8988T (cell line): ENCODE measurements at regions not wholly inside any gene's neighbourhood (a gene's known extent, or its start where the extent isn't known, plus 50 kb on each side); places are given as distances from the start of the nearest gene placed in this dataset.

Experiments used
- DNase-seq: peaks from one replicate; pipeline ENCODE4 v3.0.0; 2011

DNA sequence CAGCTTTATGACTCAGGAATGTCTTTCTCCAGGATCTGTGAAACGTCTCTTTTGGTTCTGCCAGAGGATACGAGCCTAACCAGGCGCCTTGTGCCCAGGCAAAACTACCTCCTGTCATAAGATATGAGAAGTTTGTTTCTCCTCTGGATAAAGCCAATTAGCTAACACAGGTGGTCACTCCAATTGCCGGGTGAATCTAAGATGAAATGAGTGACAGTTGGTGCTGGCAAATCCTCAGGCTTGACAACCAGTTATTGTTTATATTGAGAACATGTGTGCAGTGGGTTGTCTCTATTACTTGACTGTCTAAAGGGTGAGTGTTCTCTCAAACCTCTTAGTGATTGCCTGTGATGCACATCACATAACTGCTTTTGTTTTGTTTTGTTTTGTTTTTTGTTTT lies 449.1 kb downstream of the XPNPEP1 start:
- no peak for DNase-seq

DNA sequence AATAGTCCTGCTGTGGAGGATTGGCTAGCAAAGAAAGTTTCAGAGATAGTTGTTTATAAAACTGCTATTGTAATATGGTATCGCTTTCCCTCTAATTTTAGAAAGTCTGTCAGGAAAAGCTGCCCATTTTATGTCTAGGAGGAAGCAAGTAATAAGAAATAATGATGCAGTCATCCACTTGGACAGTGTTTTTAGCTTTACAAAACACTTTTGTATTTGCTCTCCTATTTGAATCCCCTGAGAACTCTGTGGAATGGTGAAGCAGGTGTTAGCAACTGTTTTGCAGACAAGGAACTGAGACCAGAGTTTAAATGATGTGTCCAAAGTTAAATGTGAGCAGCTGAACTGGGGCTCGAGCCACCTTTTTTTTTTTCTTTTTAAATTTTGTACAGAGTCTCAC lies 455.8 kb downstream of the XPNPEP1 start:
- DNase-seq, result no peak

DNA sequence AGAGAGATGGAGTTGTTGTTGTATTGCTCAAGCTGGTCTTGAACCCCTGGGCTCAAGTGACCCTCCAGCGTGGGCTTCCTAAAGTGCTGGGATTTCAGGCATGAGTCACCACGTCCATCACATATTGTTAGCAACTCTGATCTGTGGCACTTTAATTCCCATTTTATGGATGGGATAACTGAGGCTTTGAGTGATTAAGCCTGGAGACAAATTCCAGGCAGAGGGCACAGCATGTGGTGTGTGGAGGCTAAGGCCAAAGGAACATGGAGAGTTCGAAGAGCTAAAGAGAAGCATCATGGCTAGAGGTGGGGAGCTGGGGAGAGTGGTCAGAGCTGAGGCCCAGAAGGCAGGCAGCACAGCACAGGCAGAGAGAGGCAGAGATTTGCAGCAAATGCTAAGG lies 458.4 kb downstream of the XPNPEP1 start:
- DNase-seq, result no peak

DNA sequence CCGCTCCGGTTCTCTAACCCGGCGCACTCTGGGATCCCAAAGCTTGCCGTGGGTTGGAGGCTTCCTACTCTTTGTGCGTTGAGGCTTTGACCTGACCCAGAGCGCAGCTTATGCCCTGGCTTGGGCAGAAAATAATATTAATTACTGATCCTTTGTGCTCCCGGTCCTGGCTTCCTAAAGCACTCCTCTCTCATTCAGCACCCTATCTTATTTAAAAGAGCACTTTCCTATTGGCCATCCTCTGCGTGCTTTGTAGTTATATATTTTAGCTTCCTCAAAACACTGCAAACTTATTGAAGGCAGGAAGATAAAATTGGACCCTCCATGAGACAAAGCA lies 466.0 kb downstream of the XPNPEP1 start:
- DNase-seq, result no peak

DNA sequence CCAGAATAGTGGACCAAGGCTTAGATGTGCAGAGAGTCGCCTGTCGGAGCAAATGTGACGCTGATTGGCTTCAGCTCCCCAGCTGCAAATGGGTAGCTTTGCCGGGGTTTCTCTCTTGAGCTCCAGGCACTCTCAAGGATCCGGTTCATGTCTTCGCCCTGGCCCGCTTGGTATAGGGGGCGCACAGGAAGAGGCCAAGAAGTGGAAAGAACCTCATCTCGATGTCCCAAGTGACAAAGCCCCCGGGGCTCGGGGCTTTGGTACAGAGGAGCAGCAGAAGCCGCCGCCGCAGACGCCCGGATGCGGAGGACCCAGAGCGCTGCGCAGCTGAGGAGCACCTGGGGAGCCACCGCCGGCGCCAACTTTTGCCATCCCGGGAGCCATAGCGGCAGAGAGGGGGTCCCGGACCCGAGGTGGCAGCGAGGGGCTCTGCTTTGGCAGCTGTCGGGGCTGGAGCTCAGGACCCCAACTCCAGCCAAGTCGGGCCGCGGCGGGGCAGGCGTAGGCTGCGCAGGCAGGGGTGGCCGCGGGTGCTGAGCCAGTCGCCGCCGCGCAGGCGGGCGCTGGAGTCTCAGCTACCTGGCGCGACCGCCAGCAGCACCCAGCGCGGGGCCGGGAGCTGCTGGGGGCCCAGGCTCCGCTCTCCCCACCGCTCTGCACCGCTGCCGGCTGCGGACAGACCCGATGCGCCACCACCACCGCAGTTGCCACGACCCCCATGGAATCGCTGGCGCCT lies 466.6 kb downstream of the XPNPEP1 start:
- peak; percentile 8 for DNase-seq

DNA sequence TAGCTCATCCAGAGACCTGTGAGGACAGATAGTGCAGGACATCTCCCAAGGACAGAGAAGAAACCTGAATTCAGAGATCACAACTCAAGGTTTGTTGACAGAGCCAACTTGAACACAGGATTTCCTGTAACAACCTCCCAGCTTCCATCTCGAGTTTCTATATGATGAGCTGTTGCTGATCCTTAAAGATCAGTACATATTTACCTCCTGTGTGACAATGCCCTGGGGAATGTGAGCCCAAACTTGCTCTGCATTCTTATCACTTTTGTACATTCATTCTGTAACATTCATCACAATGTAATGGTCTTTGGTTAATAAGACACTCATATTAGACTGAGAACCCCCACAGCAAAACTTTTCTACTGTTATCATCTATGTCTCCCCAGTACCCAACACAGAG lies 468.6 kb downstream of the XPNPEP1 start:
- peak; percentile 16 for DNase-seq

DNA sequence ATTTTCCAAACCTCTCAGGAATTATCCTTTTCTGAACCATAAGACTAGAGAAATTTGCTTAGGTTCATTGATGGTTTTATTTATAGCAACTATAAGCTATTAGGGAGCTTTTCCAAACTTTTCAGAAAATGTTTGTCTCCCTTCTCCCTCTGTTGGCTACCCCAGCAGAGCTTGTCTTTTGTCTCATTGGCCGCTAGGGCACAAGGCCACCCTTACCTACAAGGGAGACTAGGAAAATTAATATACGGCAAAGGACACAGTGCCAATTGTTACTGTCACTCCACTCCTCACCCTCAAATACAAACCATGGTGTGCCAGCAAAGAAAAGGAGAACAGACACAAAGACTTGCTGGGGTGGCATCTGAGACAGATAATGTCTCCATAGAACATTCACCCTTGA lies 471.4 kb downstream of the XPNPEP1 start:
- DNase-seq, result no peak

DNA sequence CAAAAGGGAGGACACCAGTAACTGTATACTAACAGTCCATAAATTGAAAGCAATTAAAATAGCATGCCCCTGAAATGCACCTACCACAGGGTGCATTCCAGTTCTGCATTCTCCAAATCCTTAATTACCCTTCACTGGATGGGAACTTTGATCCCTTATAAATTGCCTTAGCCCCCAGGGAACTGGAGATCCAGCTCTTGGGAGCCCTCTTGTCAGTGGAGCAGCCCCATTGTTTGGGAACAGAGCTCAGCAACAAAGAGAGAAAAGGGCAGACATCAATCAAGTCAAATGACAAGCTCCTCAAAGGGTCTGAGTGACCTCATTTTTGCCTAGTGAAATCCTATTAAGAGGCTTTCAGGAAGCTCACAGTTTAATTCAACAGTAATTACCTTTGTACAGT lies 472.6 kb downstream of the XPNPEP1 start:
- no peak for DNase-seq

DNA sequence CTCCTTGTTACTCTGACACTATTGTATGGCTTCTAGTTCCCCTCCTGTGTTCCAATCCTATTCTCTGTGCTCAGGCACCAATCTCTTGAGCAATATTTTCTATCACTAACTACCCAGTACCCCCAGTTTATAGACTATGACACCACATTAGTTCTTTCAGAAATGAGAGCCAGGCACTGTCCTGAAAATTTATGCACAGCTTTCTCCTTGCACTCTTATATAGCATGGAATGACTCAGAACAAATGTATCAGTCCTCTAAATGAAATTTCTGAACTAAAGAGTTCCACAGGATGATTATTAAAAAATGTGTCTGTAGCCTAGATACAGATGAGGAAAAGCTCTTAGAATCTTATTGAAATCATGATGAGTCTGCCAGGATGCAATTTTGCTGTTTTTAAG lies 489.9 kb downstream of the XPNPEP1 start:
- no peak for DNase-seq

DNA sequence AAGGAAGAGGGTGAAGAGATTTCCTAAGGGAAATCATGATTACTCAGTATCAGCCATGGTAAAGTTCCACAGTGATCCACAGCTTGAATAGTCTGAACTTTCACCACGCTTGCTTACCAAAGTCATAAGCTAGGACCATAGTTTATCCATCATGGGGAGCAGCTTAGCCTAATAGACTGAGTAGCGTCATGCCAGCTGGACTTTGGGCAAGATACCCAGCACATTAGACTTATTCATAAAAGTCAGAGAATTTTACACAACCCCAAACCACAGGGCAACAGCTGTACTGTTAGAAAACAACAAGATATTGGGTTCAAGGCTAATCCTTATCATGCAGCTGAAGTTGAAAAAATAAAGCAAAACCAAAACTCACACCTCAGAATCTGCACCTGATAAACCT lies 491.0 kb downstream of the XPNPEP1 start:
- DNase-seq, result no peak

DNA sequence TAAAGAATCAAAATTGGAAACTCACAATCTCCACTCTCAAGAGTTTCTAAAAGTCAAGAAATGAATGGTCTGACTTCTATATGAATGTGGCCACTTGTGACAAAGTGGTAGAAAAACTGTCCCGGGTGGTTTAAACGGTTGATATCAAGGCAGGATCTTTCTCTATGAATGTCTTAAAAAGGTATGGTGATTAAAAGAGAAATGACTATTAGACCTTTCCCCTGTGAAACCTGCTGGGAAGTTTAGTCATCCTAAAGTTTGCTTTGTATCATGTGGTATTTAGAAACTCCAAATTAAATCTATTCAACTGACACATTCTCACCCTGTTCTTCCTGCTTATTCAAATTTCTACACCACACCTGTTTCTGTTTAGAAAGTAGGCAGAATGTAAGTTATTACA lies 492.5 kb downstream of the XPNPEP1 start:
- DNase-seq, result no peak

DNA sequence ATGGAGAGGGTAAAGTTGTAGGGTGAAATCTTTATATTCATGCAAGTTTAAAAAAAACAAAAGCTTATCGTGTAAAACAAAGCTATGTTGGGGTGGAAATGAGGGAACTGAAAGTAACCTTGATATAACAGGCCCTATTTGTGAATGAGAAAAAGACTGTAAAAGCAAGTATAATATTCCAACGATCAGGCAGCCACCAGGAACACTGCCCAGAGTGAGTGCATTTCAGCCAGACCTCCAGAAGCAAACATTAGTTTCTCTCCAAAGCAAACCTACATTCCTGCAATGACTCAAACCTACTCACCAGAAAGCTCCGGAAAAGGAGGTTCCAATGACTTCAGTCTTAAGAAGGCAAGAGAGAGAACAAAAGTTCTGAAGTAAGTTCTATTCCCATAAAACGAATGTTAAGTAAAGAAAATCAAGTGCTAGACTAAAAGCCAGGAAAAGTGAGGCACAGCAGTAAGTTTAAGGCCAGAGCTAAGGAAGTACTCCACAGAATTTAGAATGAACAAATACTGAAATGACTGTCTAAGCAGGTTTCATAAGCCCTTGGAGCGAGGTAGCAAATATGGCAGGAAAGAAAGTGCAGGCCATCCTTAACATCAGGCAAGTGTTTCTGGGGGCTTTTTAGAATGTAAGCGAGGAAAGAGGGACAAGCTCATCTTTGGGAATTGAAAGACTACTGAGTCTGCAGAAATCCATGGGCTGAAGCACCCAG lies 493.1 kb downstream of the XPNPEP1 start:
- DNase-seq, result no peak

DNA sequence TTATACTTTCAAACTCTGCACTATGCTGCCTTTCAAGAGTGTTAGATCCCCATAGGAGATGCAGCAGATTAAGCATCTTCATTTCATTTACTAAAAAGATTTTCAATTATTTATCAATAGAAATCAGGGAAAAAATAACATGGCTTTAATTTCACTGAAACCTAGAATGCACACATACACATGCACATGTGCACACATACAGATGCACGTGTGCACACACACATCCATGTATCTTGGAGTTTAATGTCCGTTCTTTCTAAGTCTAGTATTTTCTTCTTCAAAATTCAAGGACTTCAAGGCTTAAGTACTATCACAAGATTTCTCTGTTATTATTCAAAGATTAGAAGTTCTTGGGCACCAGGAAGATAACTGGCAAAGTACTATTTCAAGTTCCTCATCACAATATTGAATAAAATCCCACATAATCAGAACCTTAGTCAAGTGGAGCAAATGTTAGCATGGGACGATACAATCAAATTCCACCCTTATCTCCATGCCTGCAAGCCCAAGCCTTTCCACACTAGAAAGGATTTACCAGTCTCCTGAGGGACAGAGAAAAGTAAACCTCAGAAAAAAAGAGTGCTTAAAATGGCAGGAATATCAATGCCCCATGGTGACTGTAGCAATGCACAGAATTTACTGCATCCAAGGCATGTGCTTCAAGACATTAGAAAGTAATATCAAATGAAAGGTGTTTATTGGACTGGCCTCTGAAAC lies 494.4 kb downstream of the XPNPEP1 start:
- DNase-seq, result no peak

DNA sequence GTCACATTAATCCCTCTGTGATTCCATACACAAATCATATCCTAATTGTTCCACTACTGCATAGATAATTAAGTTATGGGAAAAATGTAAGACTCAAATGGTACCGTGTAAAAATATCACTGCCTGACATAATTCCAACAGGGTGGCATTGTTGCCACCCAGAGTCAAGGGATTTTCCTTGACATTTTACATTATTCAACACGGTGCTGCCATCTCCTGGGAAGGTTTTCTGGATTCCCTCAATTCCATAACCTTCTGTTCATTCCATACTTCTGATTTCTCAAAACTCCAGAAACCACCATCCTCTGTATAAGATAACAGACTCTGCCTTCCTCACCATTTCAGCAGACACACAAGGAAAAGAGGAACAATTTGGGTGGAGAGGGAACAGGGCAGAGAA lies 495.9 kb downstream of the XPNPEP1 start:
- DNase-seq, result no peak

DNA sequence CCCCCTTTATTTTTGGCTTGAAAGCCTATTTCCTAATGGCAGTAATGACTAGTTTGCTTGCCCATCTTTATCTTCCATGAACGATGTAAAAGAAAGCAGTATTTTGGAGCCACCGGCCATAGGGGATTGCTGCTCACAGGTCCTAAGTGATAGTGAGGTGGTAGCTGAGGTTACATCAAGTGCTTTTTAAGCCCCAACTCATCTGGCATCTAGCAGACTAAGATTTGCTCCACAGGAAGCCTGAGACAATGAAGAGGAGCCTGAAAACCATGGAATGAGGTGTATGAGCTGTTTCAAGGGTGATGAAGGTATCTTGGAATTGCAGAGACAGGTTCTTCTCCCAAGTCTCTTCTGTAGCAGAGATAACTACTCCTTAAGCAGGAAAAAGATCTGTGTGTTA lies 496.3 kb downstream of the XPNPEP1 start:
- no peak for DNase-seq

DNA sequence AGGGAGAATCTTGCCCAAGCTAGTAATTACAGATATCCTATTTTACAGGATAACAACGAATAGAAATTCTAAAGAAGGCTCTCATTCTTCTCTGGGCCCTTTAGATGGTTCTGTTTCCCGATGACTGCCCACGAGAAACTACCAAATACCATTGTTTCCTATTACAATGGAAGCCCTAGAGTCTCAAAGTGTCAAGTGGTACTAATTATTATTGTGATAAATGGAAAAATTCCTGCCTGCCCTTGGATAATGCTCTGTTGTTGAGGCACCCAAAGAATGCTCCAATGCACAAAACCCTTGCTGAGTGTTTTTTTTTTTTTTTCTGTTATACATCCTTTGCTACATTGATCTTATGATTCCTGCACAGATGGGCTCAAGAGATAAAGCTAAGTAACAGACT lies 504.5 kb downstream of the XPNPEP1 start:
- no peak for DNase-seq

DNA sequence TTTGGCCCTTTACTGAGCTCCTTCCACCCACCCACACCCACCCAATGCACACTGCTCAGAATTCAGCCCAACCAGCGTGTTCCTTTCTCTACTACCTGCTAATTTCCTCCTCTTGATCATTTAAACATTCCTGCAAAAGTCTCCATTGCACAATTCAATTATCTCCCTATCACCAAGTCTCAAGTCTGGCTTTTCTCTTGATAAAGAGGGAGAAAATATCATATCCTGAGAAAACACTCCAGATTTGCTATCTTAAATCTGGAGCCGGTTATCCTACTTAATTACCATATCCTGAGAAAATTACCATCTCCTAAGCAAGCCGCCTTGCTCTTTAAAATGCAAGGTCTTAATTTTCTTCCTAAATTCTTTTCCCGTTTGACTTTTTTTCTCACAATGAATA lies 505.5 kb downstream of the XPNPEP1 start:
- no peak for DNase-seq

DNA sequence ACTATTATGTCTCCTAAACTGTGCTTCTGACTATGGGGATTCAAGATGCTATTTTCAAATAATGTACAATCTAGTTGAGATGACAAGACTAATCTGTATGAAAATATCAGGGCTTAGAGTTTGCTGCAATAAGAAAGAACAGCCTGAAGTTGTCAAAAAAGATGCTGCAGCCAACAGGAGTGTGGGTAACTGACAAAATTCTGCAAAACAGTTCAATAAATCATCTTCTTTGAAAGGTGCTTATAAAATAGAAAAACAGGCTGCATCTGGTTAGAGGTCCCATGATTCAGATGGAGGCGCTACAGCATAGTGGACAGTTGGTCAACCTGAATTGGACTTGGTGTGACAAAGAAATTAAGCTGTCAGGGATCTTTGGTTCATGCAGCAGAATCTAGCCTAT lies 511.0 kb downstream of the XPNPEP1 start:
- DNase-seq, result no peak

DNA sequence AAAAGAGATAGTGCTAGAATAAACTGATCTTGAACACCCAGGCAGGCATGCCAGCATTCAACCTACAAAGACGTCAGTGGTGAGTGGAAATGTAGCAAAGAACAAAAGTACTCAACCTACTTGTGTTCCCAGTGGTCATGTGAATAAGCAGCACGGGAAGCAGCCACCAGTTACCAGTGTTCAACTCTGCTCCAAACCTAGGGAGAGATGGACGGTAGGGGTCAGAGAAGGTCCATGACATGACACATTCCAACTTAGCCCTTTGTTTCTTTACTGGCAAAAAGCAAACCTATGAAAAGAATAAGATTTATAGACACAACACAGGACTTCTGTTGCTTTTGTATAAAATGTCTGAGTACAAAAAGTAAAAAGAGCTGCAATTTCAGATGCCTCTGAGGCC lies 511.4 kb downstream of the XPNPEP1 start:
- no peak for DNase-seq

DNA sequence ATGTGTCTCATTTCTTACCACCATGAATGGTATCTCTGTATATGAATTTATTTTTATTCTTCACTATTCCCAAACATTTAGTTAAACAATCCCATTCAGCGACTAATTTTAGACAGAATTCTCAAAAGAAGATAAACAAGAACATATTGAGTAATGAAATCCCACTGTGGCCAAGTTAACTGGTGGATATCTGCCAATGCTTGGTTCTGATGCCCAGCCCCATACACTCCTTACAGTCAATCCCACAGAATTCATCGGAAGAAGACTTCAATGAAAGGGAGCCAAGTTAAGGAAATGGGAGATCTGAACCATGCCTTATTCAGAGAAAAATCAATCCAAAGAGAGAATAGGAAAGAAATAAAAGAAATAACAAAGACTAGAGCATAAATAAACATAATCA lies 518.0 kb downstream of the XPNPEP1 start:
- no peak for DNase-seq

DNA sequence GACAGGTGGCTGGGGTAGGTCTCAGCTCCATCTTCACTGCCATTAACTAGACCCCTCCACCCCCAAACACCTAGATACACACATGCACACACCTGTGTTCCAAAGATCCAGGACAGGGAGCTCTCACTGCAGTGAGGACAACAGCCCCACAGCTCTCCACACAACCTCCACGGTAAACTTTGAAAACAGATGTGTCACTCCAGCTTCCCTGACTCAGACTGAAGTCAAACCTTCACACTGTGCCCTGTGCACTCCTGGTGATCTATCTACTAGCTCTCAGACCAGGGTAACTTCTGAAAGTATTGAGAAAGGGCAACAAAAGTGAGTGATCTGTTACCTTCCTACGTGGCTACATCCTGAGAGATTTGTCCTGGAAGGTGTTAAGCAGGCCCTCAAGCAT lies 519.8 kb downstream of the XPNPEP1 start:
- DNase-seq, result no peak

DNA sequence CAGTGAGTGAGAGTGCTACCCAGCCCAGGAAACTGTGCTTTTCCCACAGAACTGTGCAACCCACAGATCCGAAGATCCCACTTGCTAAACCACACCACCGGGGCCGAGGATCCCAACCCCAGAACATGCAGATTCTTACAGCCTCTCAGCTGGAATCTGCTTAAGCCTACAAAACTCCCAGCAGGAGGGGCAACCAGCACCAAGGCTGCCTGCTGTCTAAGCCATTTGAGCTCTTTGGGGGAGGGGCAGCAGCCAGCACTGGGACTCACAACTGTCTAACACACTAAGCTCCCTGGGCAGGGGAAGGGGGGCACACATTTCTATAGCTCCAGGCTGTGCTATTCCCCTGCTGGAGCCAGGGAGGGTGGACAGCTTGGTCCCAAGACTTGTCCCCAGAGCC lies 529.9 kb downstream of the XPNPEP1 start:
- DNase-seq, result no peak

DNA sequence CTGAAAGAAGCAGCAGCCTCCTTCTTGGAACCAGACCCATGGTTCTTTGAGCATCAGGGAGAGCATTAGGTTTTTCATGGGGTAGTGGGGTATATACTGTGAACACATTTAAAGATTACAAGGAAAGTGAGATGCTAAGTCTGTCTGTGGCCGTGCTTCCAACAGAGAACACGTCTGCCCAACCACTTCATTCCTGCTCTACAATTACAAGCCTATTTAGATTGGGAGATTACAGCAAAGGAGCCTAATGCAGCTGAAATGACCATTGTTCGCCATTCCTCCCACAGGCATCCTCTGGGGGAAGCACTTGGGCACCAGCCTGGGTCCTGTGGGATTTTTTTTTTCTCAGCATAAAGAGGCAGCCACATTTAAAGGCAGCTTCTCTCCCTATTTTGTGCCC lies 536.4 kb downstream of the XPNPEP1 start:
- no peak for DNase-seq

DNA sequence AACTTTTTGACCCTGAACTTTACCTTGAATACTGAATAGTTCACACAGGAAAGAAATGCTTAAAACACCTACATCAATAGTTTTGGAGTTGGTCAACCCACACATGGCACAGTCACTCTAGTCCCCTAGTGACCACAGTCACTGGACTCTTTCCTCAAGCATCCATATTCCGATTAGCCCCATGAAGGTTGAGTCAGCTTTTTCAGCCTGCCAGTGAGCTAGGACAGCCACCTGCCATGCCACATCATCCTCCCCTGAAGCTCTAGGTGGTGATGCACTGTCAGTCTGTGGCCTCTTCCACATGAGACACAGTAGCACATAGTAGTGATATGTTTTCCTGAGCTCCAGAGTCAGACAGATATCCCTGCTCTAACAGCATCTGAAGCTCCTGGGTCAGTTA lies 537.2 kb downstream of the XPNPEP1 start:
- no peak for DNase-seq
